PC-9 (cell line): ENCODE measurements at regions not wholly inside any gene's neighbourhood (a gene's known extent, or its start where the extent isn't known, plus 50 kb on each side); places are given as distances from the start of the nearest gene placed in this dataset.

ENCODE experiments used
- BruUV-seq: library from RNA; stranded (reverse); fragments of 400-500 nt; replicated peaks from 2 replicates; lab custom pipeline; 2021; lab: Mats Ljungman, UMichigan
- CTCF ChIA-PET: fragments of 300-600 bp; sonication (Branson Sonifier 250); formaldehyde crosslinking; loops from one replicate; lab custom pipeline; 2022; ENCODE audit warnings: antibody characterized with exemption; lab: Charles Lee
- POLR2A ChIA-PET: fragments of 300-600 bp; sonication (Branson Sonifier 250); formaldehyde crosslinking; loops from one replicate; lab custom pipeline; 2022; ENCODE audit warnings: antibody characterized with exemption; ENCODE audit not compliant: unreplicated experiment; lab: Charles Lee
- DNase-seq, 2 experiments: peaks; one replicate each; pipeline versions ENCODE4 v3.0.0 to v3.0.0-alpha.2; 2015 to 2022; ENCODE audit warnings: mixed read lengths in 1 of 2
- H2AFZ ChIP-seq: fragments of 200-600 bp; sonication (generic); 2 replicates; pipeline ENCODE4 v1.8.1; 2017; ENCODE audit warnings: antibody characterized with exemption
- H3F3A ChIP-seq: fragments of 200-600 bp; sonication (generic); 2 replicates; pipeline ENCODE4 v1.8.1; 2017; ENCODE audit warnings: antibody characterized with exemption, mild to moderate bottlenecking, low read depth; ENCODE audit not compliant: insufficient read depth
- H3K27ac ChIP-seq: fragments of 200-600 bp; sonication (generic); 2 replicates; pipeline ENCODE4 v1.6.1; 2016; ENCODE audit warnings: mixed run types
- H3K27me3 ChIP-seq: fragments of 200-600 bp; sonication (generic); 2 replicates; pipeline ENCODE4 v1.6.1; 2016; ENCODE audit warnings: low read depth, mixed run types; ENCODE audit not compliant: insufficient read depth
- H3K36me3 ChIP-seq: fragments of 200-600 bp; sonication (generic); 2 replicates; pipeline ENCODE4 v1.6.1; 2016; ENCODE audit warnings: low read depth, mixed run types
- H3K4me1 ChIP-seq: fragments of 200-600 bp; sonication (generic); replicated peaks from 2 replicates; pipeline ENCODE4 v1.6.1; 2016; ENCODE audit warnings: mixed run types; ENCODE audit not compliant: insufficient read depth
- H3K4me2 ChIP-seq: fragments of 200-600 bp; sonication (generic); 2 replicates; pipeline ENCODE4 v1.6.1; 2017; ENCODE audit warnings: mixed run types
- H3K4me3 ChIP-seq: fragments of 200-600 bp; sonication (generic); 2 replicates; pipeline ENCODE4 v1.6.1; 2016; ENCODE audit warnings: mixed run types
- H3K79me2 ChIP-seq: fragments of 200-600 bp; sonication (generic); 2 replicates; pipeline ENCODE4 v1.6.1; 2017; ENCODE audit warnings: low read depth, mixed run types
- H3K9me2 ChIP-seq: fragments of 200-600 bp; sonication (generic); 2 replicates; pipeline ENCODE4 v1.8.1; 2017; ENCODE audit warnings: mild to moderate bottlenecking; ENCODE audit not compliant: insufficient read depth
- H3K9me3 ChIP-seq: fragments of 200-600 bp; sonication (generic); 2 replicates; pipeline ENCODE4 v1.8.1; 2016; ENCODE audit warnings: low read depth; ENCODE audit not compliant: insufficient read depth
- H4K20me1 ChIP-seq: fragments of 200-600 bp; sonication (generic); 2 replicates; pipeline ENCODE4 v1.8.1; 2017; ENCODE audit not compliant: insufficient read depth
- CTCF ChIP-seq: fragments of 200-600 bp; sonication (generic); conservative IDR thresholded peaks from 2 replicates; pipeline ENCODE4 v1.6.1; 2017; ENCODE audit warnings: mixed run types, antibody characterized with exemption, mild to moderate bottlenecking, moderate library complexity
- EZH2 ChIP-seq: fragments of 200-600 bp; sonication (generic); IDR thresholded peaks from 2 replicates; pipeline ENCODE4 v1.8.0; 2017; ENCODE audit warnings: antibody characterized with exemption, low read depth
- intact Hi-C: fragments of 100-400 bp; cut with micrococcal nuclease; formaldehyde crosslinking; loops from one replicate; pipeline ENCODE4 v1.10.0; 2022; ENCODE audit not compliant: unreplicated experiment

GRCh38 chrX:106278951-106279350, 110.8 kb downstream of the PWWP3B start:
- H3K27ac ChIP-seq = no peak overlapping the region
- no TSS peak for BruUV-seq
- peak overlapping the region; percentile 19 for H3K4me2 ChIP-seq
- H3K9me2 ChIP-seq = no peaks in the 10 kb centered on the region
- H2AFZ ChIP-seq = no peak overlapping the region
- peak in 1 of 2 experiments; percentile 60 for DNase-seq
- no peaks in the 10 kb centered on the region for H3F3A ChIP-seq
- no peak overlapping the region for H3K4me3 ChIP-seq
- no peaks in the 10 kb centered on the region for H3K79me2 ChIP-seq
- H3K9me3 ChIP-seq = no peaks in the 10 kb centered on the region
- ChIA-PET CTCF (no interaction called here), POLR2A (no interaction called here)
- intact Hi-C loops = no loop called here
- H3K27me3 ChIP-seq = no peaks in the 10 kb centered on the region
- no peaks in the 10 kb centered on the region for H4K20me1 ChIP-seq
- no peak for TF ChIP-seq CTCF
- no peak for TF ChIP-seq EZH2
- H3K36me3 ChIP-seq = no peaks in the 10 kb centered on the region
- peaks cover 13% of the 10 kb centered on the region; the same call in 1 of the 2 replicates for H3K4me1 ChIP-seq

- Histone ChIP-seq H3K4me3 (no peak overlapping the region), H3K9me3 (no peaks in the 10 kb centered on the region), H3K27ac (no peak overlapping the region), H2AFZ (no peak overlapping the region), H3K4me1 (peaks cover 13% of the 10 kb centered on the region; the same call in 1 of the 2 replicates), H3K79me2 (no peaks in the 10 kb centered on the region), H3K27me3 (no peaks in the 10 kb centered on the region), H4K20me1 (no peaks in the 10 kb centered on the region), H3K9me2 (no peaks in the 10 kb centered on the region), H3K36me3 (no peaks in the 10 kb centered on the region), H3F3A (no peaks in the 10 kb centered on the region), H3K4me2 (no peak overlapping the region)
- ChIA-PET POLR2A (no interaction called here), CTCF (no interaction called here)
- BruUV-seq = no TSS peak
- TF ChIP-seq EZH2 = no peak
- no peak for TF ChIP-seq CTCF
- DNase-seq = no peak
- intact Hi-C loops = no loop called here
Observed at GRCh38 chrX:106281383-106281782, 113.3 kb downstream of the PWWP3B start.

- Histone ChIP-seq H3K36me3 (no peaks in the 10 kb centered on the region), H3F3A (no peaks in the 10 kb centered on the region), H3K27ac (no peak overlapping the region), H3K79me2 (no peaks in the 10 kb centered on the region), H3K27me3 (no peaks in the 10 kb centered on the region), H3K4me2 (no peak overlapping the region), H4K20me1 (no peaks in the 10 kb centered on the region), H2AFZ (no peak overlapping the region), H3K9me3 (no peaks in the 10 kb centered on the region), H3K9me2 (no peaks in the 10 kb centered on the region), H3K4me3 (no peak overlapping the region), H3K4me1 (peaks cover 7% of the 10 kb centered on the region; the same call in 1 of the 2 replicates)
- intact Hi-C loops = no loop called here
- TF ChIP-seq EZH2 (no peak), CTCF (no peak)
- no TSS peak for BruUV-seq
- ChIA-PET CTCF (no interaction called here), POLR2A (no interaction called here)
- DNase-seq = no peak
Observed at GRCh38 chrX:106283841-106284240, 115.7 kb downstream of the PWWP3B start.
